AG04450 (cell line): ENCODE measurements at regions not wholly inside any gene's neighbourhood (a gene's known extent, or its start where the extent isn't known, plus 50 kb on each side); places are given as distances from the start of the nearest gene placed in this dataset.

ENCODE experiments used
- CTCF ChIA-PET: fragments of 300-600, 350-600 bp; formaldehyde crosslinking; extraction: SDS; loops from one replicate; lab custom pipeline; 2022; ENCODE audit warnings: antibody characterized with exemption, inconsistent platforms; lab: Charles Lee
- POLR2A ChIA-PET: fragments of 350-600 bp; formaldehyde crosslinking; extraction: SDS; loops from one replicate; lab custom pipeline; 2021; ENCODE audit warnings: antibody characterized with exemption, inconsistent platforms; lab: Yijun Ruan, JAX
- DNase-seq: peaks from one replicate; pipeline ENCODE4 v3.0.0-alpha.2; 2011; ENCODE audit warnings: low read depth, low spot score
- H3K27ac ChIP-seq: one replicate; pipeline ENCODE4 v1.5.1; 2012; ENCODE audit warnings: low read depth, low read length, control low read depth
- H3K27me3 ChIP-seq: one replicate; pipeline ENCODE4 v1.6.0; 2012; ENCODE audit warnings: low read length; ENCODE audit not compliant: control insufficient read depth, insufficient read depth
- H3K4me3 ChIP-seq: 2 replicates; pipeline ENCODE4 v1.5.1; 2011; ENCODE audit warnings: mild to moderate bottlenecking, low read depth, low read length, control low read depth
- H3K9me3 ChIP-seq: 2 replicates; pipeline ENCODE4 v1.5.1; 2012; ENCODE audit warnings: low read length; ENCODE audit not compliant: control insufficient read depth, insufficient read depth
- CTCF ChIP-seq: IDR thresholded peaks from 2 replicates; pipeline ENCODE4 v1.5.1; 2011; ENCODE audit warnings: low read depth, low read length, control low read depth, inconsistent platforms

GRCh38 chr9:36487482-36488388 is 85.0 kb upstream of the MELK start:
- H3K27me3 ChIP-seq = no peaks in the 10 kb centered on the region
- TF ChIP-seq CTCF = 0 out of 2 replicates have a peak, but pooled peaks have one; percentile 3
- H3K9me3 ChIP-seq = no peaks in the 10 kb centered on the region; the same call in 1 of the 2 replicates
- POLR2A ChIA-PET = interaction anchor here (0.5 to 2.3 kb wide), 5 partner anchors 13 to 156 kb away, joined by 4 to 7 read pairs (median 5); partner anchors contain the start of gene RNF38
- DNase-seq = peak; percentile 72
- CTCF ChIA-PET = interaction anchor here (1.0 to 2.8 kb wide), 3 partner anchors 80 to 241 kb away, joined by 7 to 21 read pairs (median 8); no protein-coding TSS in a partner anchor
- H3K27ac ChIP-seq = peak overlapping the region; percentile 92
- H3K4me3 ChIP-seq = peak overlapping the region; percentile 93

- H3K4me3 ChIP-seq = peak overlapping the region; percentile 93
- no peak for DNase-seq
- CTCF ChIA-PET = interaction anchor here (2.8 kb wide), 1 partner anchor 80 kb away, joined by 21 read pairs; no protein-coding TSS in a partner anchor
- no peaks in the 10 kb centered on the region for H3K27me3 ChIP-seq
- H3K9me3 ChIP-seq = no peaks in the 10 kb centered on the region; the same call in 1 of the 2 replicates
- POLR2A ChIA-PET = interaction anchor here (0.8 to 2.3 kb wide), 2 partner anchors 13 to 86 kb away, joined by 5 to 7 read pairs; partner anchors contain the start of gene RNF38
- peak overlapping the region; percentile 57 for H3K27ac ChIP-seq
- TF ChIP-seq CTCF = no peak
Observed at GRCh38 chr9:36486933-36487481, 85.7 kb upstream of the MELK start.

- POLR2A ChIA-PET = interaction anchor here (0.8 to 2.3 kb wide), 3 partner anchors 12 to 86 kb away, joined by 3 to 7 read pairs (median 5); partner anchors contain the start of gene RNF38
Observed at GRCh38 chr9:36486329-36486932, 86.3 kb upstream of the MELK start.

More at GRCh38 chr9:36486329-36486932, 86.3 kb upstream of the MELK start:
- no peaks in the 10 kb centered on the region for H3K27me3 ChIP-seq
- H3K9me3 ChIP-seq = no peaks in the 10 kb centered on the region; the same call in 1 of the 2 replicates
- no peak for DNase-seq
- H3K4me3 ChIP-seq = peak overlapping the region; percentile 93
- TF ChIP-seq CTCF = no peak
- peak overlapping the region; percentile 57 for H3K27ac ChIP-seq
- CTCF ChIA-PET = interaction anchor here (0.5 to 2.8 kb wide), 3 partner anchors 64 to 242 kb away, joined by 3 to 21 read pairs (median 4); no protein-coding TSS in a partner anchor
